ENCODE measurements at regions not wholly inside any gene's neighbourhood (a gene's known extent, or its start where the extent isn't known, plus 50 kb on each side); places are given as distances from the start of the nearest gene placed in this dataset.

GRCh38 chr5:154620411-154620810, 134.8 kb upstream of the LARP1 start:
- TF ChIP-seq CTCF (IDR thresholded peaks at IDR 0.05; ENCODE audit: control insufficient read depth, extremely low read depth, insufficient read depth), result no peak
- no peak overlapping the region for H3K4me3 ChIP-seq (ENCODE audit: low read depth, low read length)
- no peak for DNase-seq (ENCODE audit: low read depth)

- TF ChIP-seq CTCF (IDR thresholded peaks at IDR 0.05; ENCODE audit: control insufficient read depth, extremely low read depth, insufficient read depth), result no peak
- DNase-seq (ENCODE audit: low read depth), result no peak
Measured at GRCh38 chr5:154618696-154619095, 136.5 kb upstream of the LARP1 start.

GRCh38 chr5:154614595-154614994, 136.6 kb upstream of the HAND1 start:
- no peak for DNase-seq (ENCODE audit: low read depth)
- no peak overlapping the region for H3K4me3 ChIP-seq (ENCODE audit: low read depth, low read length)
- no peak for TF ChIP-seq CTCF (IDR thresholded peaks at IDR 0.05; ENCODE audit: control insufficient read depth, extremely low read depth, insufficient read depth)

More at GRCh38 chr5:154618696-154619095, 136.5 kb upstream of the LARP1 start:
- H3K4me3 ChIP-seq (ENCODE audit: low read depth, low read length), result no peak overlapping the region

- DNase-seq (ENCODE audit: low read depth), result no peak
- TF ChIP-seq CTCF (IDR thresholded peaks at IDR 0.05; ENCODE audit: control insufficient read depth, extremely low read depth, insufficient read depth), result no peak
- no peak overlapping the region for H3K4me3 ChIP-seq (ENCODE audit: low read depth, low read length)
Measured at GRCh38 chr5:154614125-154614524, 136.1 kb upstream of the HAND1 start.

- DNase-seq (ENCODE audit: low read depth), result no peak
- H3K4me3 ChIP-seq (ENCODE audit: low read depth, low read length), result no peak overlapping the region
- no peak for TF ChIP-seq CTCF (IDR thresholded peaks at IDR 0.05; ENCODE audit: control insufficient read depth, extremely low read depth, insufficient read depth)
Measured at GRCh38 chr5:154612666-154613065, 134.6 kb upstream of the HAND1 start.

- H3K4me3 ChIP-seq (ENCODE audit: low read depth, low read length), result no peak overlapping the region
- DNase-seq (ENCODE audit: low read depth), result no peak
- TF ChIP-seq CTCF (IDR thresholded peaks at IDR 0.05; ENCODE audit: control insufficient read depth, extremely low read depth, insufficient read depth), result no peak
Measured at GRCh38 chr5:154611341-154611767, 133.3 kb upstream of the HAND1 start.

- H3K4me3 ChIP-seq (ENCODE audit: low read depth, low read length), result peak overlapping the region; percentile 35
- peak; percentile 95 for TF ChIP-seq CTCF (IDR thresholded peaks at IDR 0.05; ENCODE audit: control insufficient read depth, extremely low read depth, insufficient read depth)
- peak; percentile 33 for DNase-seq (ENCODE audit: low read depth)
Measured at GRCh38 chr5:154610321-154611154, 132.5 kb upstream of the HAND1 start.

Data from LNCaP clone FGC (cell line).